ENCODE measurements at regions not wholly inside any gene's neighbourhood (a gene's known extent, or its start where the extent isn't known, plus 50 kb on each side); places are given as distances from the start of the nearest gene placed in this dataset.
A peak's percentile ranks its signal among the peaks of the same experiment; 100 is the strongest.

GRCh38 chr1:53378061-53378460 lies 50.2 kb upstream of the LRP8 start:
- DNase-seq, result no peak

GRCh38 chr1:53378932-53379661 lies 51.2 kb upstream of the LRP8 start:
- DNase-seq, result no peak

DNA sequence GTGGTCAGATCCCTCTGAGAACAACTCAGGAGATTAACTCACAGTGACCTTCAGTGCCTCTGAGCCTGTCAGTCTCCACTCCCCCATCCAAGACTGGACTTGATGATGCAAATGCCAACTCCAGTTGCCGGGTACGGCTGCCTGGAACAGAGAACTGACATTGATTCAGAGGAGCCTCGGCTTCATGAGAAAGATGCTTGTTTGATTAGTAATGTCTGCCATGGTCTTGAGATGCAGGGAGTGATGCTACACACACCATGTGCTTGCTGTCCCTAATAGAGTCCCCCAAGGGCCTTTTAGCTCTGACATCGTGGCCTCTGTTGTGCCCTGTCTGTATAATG lies 51.8 kb upstream of the LRP8 start:
- DNase-seq, result no peak

DNA sequence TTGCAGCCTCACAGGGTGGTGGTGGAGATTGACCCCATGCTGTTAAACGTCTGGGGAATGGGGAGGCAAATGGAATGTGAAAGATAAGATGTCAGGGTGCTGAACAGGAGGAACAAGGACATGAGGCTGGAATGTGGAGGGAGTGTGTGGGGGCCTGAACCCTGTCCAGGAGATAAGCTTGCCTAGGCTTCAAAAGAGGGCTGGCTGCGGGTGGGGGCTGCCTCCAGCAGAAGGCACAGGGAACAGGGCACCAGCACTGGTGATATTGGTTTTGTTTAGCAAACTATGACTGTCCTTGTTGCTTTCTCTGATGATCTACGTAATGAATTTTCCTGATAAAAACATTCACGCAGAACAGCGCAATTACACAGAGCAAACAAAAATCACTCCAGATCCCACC lies 52.4 kb upstream of the LRP8 start:
- no peak for DNase-seq

DNA sequence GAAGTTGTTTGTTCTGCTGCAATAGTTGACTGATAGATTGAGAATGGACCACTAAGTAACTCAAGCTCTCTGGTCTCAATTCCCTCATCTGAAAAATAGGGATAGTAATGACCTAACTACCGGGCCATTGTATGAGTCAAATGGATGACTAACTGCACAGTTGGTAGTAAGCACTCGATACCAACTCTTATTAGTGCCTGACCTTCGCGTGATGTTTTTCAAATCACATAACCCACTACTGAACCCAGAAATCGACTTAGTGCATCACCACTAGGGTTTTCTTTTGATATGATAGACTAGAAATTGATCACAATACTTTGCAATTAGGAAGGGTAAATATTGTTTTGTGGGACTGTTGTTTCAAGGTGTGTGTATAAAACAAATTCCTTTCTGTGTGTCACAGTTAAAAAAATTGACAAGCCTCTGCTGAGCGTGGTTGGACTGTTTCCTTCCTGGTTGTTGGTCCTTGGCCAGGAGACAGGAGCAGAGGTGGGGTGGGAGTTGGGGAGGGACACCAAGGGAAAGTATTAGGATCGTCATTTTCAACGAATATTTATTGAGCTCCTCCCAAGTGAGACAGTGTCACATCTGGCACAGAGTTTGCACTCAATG lies 54.0 kb upstream of the LRP8 start:
- DNase-seq, result no peak

- no peak for DNase-seq
These were observed 55.4 kb upstream of the LRP8 start for GRCh38 chr1:53383136-53383870.

GRCh38 chr1:53384796-53385195 lies 56.9 kb upstream of the LRP8 start:
- DNase-seq, result no peak

GRCh38 chr1:53385276-53386225 lies 57.7 kb upstream of the LRP8 start:
- DNase-seq, result no peak

DNA sequence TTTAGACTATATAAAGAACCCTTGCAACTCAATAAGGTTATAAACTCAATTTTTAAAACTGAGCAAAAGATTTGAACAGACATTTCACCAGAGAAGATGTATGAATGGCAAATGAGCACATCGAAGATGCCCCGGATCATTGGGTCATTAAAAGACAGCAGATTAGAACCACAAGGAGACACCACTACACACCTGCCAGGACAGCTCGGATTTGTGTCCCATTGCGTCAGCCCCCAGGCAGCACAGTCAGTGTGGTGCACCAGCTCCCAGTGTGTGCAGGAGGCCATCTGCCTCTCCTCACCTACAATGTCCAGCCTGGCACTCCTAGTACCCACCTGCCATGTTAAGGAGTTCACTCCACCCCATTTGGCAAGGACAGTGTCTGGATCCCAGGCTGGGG lies 61.1 kb upstream of the LRP8 start:
- DNase-seq, result no peak

GRCh38 chr1:53390261-53390660 lies 62.4 kb upstream of the LRP8 start:
- DNase-seq, result no peak

DNA sequence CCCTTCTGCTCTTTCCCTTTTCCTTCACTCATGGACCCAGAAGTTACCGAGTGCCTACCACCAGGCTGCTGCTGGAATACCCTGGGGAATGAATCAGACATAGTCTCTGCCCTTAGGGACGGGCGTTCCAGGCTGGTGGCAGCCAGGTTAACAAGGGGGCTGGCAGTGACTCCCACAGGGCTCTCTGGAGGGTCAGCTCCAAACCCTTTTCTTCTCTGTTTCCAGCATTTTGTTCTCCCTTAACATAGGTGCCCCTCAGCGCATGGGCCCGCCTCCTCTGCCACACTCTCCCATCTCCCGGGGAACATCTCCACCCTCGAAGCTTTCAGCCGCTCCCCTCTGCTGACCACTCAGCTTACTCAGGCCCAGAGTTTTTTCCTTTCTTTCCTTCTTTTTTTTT lies 62.9 kb upstream of the LRP8 start:
- DNase-seq, result no peak

DNA sequence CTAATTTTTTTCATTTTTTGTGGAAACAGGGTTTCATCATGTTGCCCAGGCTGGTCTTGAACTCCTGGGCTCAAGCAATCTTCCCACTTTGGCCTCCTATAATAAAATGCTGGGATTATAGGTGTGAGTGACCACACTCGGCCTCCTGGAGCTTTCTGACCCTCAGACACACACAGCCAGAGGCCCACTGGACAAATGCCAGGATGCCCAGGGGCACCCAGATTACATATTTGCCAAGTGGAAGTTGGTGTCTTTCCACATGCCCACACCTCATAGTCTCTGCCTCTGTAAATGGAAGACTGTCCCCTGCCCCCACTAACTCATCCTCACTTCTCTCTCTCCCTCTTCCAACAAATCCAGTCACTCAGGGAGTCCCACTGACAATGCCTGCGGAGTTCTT lies 63.4 kb upstream of the LRP8 start:
- DNase-seq, result no peak

DNA sequence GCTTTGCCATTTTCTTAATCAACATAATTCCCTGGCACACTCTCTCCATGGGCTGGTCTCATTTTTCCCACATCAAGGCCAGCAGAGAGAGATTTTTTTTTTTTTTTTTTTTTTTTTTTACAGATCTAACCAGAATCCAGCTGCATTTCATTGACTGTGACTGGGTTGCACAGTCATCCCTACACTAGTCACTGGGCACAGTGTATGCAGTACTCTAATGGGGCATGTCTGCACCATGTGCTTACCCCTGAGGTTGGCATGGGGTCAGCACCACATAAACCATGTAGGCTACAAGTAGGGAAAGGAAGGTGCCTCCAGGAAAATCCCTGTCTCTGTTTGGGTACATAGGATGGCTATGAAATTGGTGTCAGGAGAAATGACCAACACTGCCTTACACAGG lies 64.1 kb upstream of the LRP8 start:
- no peak for DNase-seq

- no peak for DNase-seq
These were observed 64.6 kb upstream of the LRP8 start for GRCh38 chr1:53392460-53392859.

DNA sequence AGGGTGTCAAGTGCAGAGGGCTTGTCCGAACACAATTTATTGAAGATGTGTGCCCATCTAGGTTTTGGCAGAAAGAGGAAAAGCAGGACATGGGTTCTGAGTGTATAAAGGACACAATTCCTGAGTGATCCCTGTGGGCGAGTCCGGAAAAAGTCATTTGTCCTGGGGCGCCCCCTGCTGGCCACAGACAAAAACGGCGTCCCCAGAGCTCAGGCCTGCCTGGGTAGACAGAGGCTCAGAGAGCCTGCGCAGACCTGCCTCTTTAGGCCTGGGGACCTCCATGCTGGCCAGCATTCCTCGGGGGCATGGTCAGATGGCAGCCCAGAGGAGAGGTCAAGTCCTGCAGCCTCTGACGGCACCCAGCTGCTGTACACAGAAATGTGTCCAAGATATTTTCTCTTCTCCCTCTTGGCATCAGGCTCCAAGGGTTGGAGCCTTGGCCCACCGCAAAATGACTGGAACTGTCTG lies 65.5 kb upstream of the LRP8 start:
- DNase-seq, result peak; percentile 81

DNA sequence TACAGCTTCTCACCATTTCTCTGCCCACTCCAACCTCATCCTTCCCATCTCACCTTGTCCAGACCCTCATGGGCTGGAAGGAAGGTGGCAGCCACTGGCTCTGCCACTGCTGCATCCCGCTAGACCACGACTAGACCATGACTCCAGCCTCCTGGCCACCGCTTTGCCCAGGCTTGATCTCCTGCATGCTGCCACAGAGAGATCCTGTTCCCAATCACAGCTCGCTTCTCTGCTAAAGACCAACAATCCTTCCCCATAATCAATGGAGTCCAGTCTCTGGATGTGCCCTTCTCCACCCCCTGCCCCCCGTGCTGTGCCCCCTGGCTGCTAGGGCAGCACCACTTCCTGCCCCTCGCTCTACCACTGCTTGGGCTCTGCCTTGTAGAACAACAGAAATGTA lies 64.9 kb upstream of the DMRTB1 start:
- DNase-seq, result no peak

DNA sequence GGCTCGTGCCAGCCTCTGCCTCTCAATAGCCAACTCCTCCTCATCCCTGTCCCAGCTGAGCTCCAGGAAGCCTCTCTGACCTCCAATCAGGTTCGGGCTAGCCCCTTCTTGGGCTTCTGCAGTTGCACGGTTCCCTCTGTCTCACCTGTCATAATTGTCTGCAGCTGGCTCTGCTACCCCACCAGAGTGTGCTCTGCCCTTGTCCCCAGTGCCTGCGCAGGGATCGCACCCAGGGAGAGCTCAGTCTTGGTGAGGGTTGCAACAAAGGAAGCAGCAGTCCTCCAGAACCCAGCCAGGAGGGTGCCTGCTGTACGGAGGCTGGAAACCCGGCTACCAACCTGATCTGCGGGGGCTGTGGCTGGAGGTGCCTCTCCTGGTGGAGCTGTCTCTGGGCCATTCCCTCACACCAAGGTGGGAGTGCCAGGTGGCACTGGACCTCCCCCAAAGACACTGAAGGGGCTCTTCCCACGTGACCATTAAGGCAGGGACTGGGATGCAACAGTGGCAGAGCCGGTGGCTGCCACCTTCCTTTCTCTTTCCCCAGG lies 63.5 kb upstream of the DMRTB1 start:
- no peak for DNase-seq

DNA sequence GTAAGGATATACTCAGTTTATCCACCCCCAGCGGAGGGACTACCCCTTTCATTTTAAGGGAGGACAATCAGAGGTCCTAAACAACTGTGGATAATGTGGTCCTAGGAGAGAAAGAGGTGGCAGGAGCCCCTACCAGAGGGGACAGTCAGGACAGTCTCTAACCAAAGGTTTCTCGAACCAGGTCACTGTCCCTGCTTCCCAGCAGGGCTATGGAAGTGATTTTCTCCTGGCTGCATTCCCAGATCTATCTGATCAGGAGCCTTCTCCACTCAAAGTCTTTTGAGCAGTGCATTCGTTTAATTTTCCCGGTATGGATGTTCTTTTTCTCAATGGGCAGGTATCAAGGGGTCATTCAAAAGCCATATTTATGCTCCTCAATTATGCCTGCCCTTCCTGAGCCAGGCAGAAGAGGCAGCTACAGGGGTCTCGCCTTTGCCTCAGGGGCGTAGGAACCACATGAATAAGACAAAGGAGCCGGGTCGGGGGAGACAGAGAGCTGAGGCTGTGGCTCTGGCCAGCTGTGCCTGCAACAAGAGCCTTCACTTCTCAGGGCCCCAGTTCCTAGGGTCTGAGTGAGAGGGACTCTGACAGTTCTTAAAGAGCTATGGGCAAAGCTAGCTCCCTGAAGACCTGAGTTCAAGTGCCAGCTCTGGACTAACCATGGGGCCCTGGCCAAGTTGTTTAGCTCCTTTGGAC lies 62.5 kb upstream of the DMRTB1 start:
- no peak for DNase-seq

GRCh38 chr1:53398091-53398490 lies 61.1 kb upstream of the DMRTB1 start:
- DNase-seq, result no peak

GRCh38 chr1:53398576-53399365 lies 60.4 kb upstream of the DMRTB1 start:
- no peak for DNase-seq
